K562 (cell line): ENCODE measurements at regions not wholly inside any gene's neighbourhood (a gene's known extent, or its start where the extent isn't known, plus 50 kb on each side); places are given as distances from the start of the nearest gene placed in this dataset.

ENCODE experiments used
- ETS1 ChIP-seq: conservative IDR thresholded peaks from 2 replicates; pipeline ENCODE4 v1.6.1; 2011; ENCODE audit warnings: low read depth, mild to moderate bottlenecking, low read length; ENCODE audit not compliant: control insufficient read depth
- JUNB ChIP-seq: fragments of 450-650 bp; formaldehyde crosslinking; conservative IDR thresholded peaks from 2 replicates; pipeline ENCODE4 v1.4.0; 2020; ENCODE audit warnings: mild to moderate bottlenecking

GRCh38 chr12:91984556-91984955 lies 161.1 kb downstream of the BTG1 start:
- TF ChIP-seq JUNB (CRISPR knock-in tag) = no peak
- no peak for TF ChIP-seq ETS1
